ENCODE measurements at regions not wholly inside any gene's neighbourhood (a gene's known extent, or its start where the extent isn't known, plus 50 kb on each side); places are given as distances from the start of the nearest gene placed in this dataset.

- TF ChIP-seq ZNF292 (tag by site-specific recombination; IDR thresholded peaks at IDR 0.05; ENCODE audit: borderline replicate concordance, low read depth) (no peak), ZNF621 (tag by site-specific recombination; IDR thresholded peaks at IDR 0.05) (no peak), ZEB2 (tag by site-specific recombination; IDR thresholded peaks at IDR 0.05) (no peak), SP3 (tag by site-specific recombination; IDR thresholded peaks at IDR 0.05) (no peak; the same call in 1 of the 2 replicates), ZNF350 (tag by site-specific recombination; IDR thresholded peaks at IDR 0.05) (no peak), ZNF404 (tag by site-specific recombination; IDR thresholded peaks at IDR 0.05) (no peak), ZNF549 (tag by site-specific recombination; IDR thresholded peaks at IDR 0.05) (no peak), ZNF19 (tag by site-specific recombination; IDR thresholded peaks at IDR 0.05; ENCODE audit: low read depth) (no peak), ZNF324 (tag by site-specific recombination; IDR thresholded peaks at IDR 0.05) (no peak), BCL11B (tag by site-specific recombination; IDR thresholded peaks at IDR 0.05; ENCODE audit: low read depth) (no peak), ZNF777 (tag by site-specific recombination; IDR thresholded peaks at IDR 0.05; ENCODE audit: borderline replicate concordance) (no peak), ZNF433 (tag by site-specific recombination; IDR thresholded peaks at IDR 0.05; ENCODE audit: low read depth) (no peak), ZNF558 (tag by site-specific recombination; IDR thresholded peaks at IDR 0.05) (no peak), SCRT2 (tag by site-specific recombination; IDR thresholded peaks at IDR 0.05) (no peak), ATF2 (tag by site-specific recombination; IDR thresholded peaks at IDR 0.05; ENCODE audit: low read depth) (no peak), ZNF510 (tag by site-specific recombination; IDR thresholded peaks at IDR 0.05; ENCODE audit: insufficient replicate concordance) (no peak), RBAK (tag by site-specific recombination; IDR thresholded peaks at IDR 0.05) (no peak), TCF7L2 (IDR thresholded peaks at IDR 0.05; ENCODE audit: borderline replicate concordance, low read depth, low read length) (0 out of 2 replicates have a peak, but pooled peaks have one; percentile 19), ZNF16 (tag by site-specific recombination; IDR thresholded peaks at IDR 0.05; ENCODE audit: low read depth) (no peak), ZIC2 (tag by site-specific recombination; IDR thresholded peaks at IDR 0.05) (no peak), ZNF561 (tag by site-specific recombination; IDR thresholded peaks at IDR 0.05; ENCODE audit: borderline replicate concordance) (peak; percentile 64), ZNF223 (tag by site-specific recombination; IDR thresholded peaks at IDR 0.05) (no peak), ZNF416 (tag by site-specific recombination; IDR thresholded peaks at IDR 0.05) (no peak), ZBTB17 (tag by site-specific recombination; IDR thresholded peaks at IDR 0.05) (peak; percentile 93)
- TF ChIP-seq, protein P1, sequence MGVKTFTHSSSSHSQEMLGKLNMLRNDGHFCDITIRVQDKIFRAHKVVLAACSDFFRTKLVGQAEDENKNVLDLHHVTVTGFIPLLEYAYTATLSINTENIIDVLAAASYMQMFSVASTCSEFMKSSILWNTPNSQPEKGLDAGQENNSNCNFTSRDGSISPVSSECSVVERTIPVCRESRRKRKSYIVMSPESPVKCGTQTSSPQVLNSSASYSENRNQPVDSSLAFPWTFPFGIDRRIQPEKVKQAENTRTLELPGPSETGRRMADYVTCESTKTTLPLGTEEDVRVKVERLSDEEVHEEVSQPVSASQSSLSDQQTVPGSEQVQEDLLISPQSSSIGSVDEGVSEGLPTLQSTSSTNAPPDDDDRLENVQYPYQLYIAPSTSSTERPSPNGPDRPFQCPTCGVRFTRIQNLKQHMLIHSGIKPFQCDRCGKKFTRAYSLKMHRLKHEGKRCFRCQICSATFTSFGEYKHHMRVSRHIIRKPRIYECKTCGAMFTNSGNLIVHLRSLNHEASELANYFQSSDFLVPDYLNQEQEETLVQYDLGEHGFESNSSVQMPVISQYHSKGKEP (tag by site-specific recombination; IDR thresholded peaks at IDR 0.05): peak; percentile 98
- TF ChIP-seq, protein P2, sequence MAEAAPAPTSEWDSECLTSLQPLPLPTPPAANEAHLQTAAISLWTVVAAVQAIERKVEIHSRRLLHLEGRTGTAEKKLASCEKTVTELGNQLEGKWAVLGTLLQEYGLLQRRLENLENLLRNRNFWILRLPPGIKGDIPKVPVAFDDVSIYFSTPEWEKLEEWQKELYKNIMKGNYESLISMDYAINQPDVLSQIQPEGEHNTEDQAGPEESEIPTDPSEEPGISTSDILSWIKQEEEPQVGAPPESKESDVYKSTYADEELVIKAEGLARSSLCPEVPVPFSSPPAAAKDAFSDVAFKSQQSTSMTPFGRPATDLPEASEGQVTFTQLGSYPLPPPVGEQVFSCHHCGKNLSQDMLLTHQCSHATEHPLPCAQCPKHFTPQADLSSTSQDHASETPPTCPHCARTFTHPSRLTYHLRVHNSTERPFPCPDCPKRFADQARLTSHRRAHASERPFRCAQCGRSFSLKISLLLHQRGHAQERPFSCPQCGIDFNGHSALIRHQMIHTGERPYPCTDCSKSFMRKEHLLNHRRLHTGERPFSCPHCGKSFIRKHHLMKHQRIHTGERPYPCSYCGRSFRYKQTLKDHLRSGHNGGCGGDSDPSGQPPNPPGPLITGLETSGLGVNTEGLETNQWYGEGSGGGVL (tag by site-specific recombination; IDR thresholded peaks at IDR 0.05): no peak
- TF ChIP-seq, protein P3, sequence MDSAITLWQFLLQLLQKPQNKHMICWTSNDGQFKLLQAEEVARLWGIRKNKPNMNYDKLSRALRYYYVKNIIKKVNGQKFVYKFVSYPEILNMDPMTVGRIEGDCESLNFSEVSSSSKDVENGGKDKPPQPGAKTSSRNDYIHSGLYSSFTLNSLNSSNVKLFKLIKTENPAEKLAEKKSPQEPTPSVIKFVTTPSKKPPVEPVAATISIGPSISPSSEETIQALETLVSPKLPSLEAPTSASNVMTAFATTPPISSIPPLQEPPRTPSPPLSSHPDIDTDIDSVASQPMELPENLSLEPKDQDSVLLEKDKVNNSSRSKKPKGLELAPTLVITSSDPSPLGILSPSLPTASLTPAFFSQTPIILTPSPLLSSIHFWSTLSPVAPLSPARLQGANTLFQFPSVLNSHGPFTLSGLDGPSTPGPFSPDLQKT (IDR thresholded peaks at IDR 0.05; ENCODE audit: borderline replicate concordance, low read depth, low read length): no peak
- TF ChIP-seq, protein P4, sequence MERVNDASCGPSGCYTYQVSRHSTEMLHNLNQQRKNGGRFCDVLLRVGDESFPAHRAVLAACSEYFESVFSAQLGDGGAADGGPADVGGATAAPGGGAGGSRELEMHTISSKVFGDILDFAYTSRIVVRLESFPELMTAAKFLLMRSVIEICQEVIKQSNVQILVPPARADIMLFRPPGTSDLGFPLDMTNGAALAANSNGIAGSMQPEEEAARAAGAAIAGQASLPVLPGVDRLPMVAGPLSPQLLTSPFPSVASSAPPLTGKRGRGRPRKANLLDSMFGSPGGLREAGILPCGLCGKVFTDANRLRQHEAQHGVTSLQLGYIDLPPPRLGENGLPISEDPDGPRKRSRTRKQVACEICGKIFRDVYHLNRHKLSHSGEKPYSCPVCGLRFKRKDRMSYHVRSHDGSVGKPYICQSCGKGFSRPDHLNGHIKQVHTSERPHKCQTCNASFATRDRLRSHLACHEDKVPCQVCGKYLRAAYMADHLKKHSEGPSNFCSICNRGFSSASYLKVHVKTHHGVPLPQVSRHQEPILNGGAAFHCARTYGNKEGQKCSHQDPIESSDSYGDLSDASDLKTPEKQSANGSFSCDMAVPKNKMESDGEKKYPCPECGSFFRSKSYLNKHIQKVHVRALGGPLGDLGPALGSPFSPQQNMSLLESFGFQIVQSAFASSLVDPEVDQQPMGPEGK (tag by site-specific recombination; IDR thresholded peaks at IDR 0.05): no peak
- TF ChIP-seq, protein P5, sequence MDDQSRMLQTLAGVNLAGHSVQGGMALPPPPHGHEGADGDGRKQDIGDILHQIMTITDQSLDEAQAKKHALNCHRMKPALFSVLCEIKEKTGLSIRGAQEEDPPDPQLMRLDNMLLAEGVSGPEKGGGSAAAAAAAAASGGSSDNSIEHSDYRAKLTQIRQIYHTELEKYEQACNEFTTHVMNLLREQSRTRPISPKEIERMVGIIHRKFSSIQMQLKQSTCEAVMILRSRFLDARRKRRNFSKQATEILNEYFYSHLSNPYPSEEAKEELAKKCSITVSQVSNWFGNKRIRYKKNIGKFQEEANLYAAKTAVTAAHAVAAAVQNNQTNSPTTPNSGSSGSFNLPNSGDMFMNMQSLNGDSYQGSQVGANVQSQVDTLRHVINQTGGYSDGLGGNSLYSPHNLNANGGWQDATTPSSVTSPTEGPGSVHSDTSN (CRISPR knock-in tag; IDR thresholded peaks at IDR 0.05): no peak
- TF ChIP-seq, protein P6, sequence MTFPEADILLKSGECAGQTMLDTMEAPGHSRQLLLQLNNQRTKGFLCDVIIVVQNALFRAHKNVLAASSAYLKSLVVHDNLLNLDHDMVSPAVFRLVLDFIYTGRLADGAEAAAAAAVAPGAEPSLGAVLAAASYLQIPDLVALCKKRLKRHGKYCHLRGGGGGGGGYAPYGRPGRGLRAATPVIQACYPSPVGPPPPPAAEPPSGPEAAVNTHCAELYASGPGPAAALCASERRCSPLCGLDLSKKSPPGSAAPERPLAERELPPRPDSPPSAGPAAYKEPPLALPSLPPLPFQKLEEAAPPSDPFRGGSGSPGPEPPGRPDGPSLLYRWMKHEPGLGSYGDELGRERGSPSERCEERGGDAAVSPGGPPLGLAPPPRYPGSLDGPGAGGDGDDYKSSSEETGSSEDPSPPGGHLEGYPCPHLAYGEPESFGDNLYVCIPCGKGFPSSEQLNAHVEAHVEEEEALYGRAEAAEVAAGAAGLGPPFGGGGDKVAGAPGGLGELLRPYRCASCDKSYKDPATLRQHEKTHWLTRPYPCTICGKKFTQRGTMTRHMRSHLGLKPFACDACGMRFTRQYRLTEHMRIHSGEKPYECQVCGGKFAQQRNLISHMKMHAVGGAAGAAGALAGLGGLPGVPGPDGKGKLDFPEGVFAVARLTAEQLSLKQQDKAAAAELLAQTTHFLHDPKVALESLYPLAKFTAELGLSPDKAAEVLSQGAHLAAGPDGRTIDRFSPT (tag by site-specific recombination; IDR thresholded peaks at IDR 0.05): peak; percentile 30; the same call in 1 of the 2 replicates
Observed at GRCh38 chr1:222928212-222928611, 113.4 kb downstream of the DISP1 start (continued).
